CD14-positive monocyte (primary cell): ENCODE measurements at regions not wholly inside any gene's neighbourhood (a gene's known extent, or its start where the extent isn't known, plus 50 kb on each side); places are given as distances from the start of the nearest gene placed in this dataset.

Experiments used
- DNase-seq, 3 donors: peaks; one replicate each; pipeline ENCODE4 v3.0.0-alpha.2; 2011 to 2022
- H2AFZ ChIP-seq: 2 replicates; pipeline ENCODE4 v1.6.0; 2012; ENCODE audit warnings: mild to moderate bottlenecking, low read depth, low read length, inconsistent platforms; ENCODE audit not compliant: insufficient read depth, poor library complexity, severe bottlenecking
- H3K27ac ChIP-seq, 2 donors: 1 replicate in 1 of 2; 2 replicates in 1 of 2; pipeline ENCODE4 v1.5.1; 2012 to 2013; ENCODE audit warnings: low read length in 2 of 2, control low read depth in 1 of 2, inconsistent platforms in 1 of 2, low read depth in 1 of 2, mild to moderate bottlenecking in 1 of 2
- H3K27me3 ChIP-seq, 2 donors: one replicate each; pipeline versions ENCODE4 v1.6.0 to v1.6.1; 2011 to 2013; ENCODE audit warnings: low read length in 2 of 2; ENCODE audit not compliant: control insufficient read depth in 2 of 2, insufficient read depth in 2 of 2
- H3K36me3 ChIP-seq, 2 donors: replicated peaks in 1 of 2; 1 replicate in 1 of 2; 2 replicates in 1 of 2; pipeline versions ENCODE4 v1.5.1 to v1.6.1; 2012 to 2013; ENCODE audit warnings: low read length in 2 of 2, control low read depth in 1 of 2, inconsistent platforms in 1 of 2, mild to moderate bottlenecking in 1 of 2; ENCODE audit not compliant: insufficient read depth in 2 of 2, control insufficient read depth in 1 of 2
- H3K4me1 ChIP-seq, 2 donors: 1 replicate in 1 of 2; 2 replicates in 1 of 2; pipeline versions ENCODE4 v1.5.1 to v1.6.1; 2012 to 2013; ENCODE audit warnings: low read length in 2 of 2, control low read depth in 1 of 2, inconsistent platforms in 1 of 2, mild to moderate bottlenecking in 1 of 2, moderate library complexity in 1 of 2; ENCODE audit not compliant: insufficient read depth in 2 of 2, control insufficient read depth in 1 of 2
- H3K4me2 ChIP-seq: replicated peaks from 2 replicates; pipeline ENCODE3; 2012; ENCODE audit warnings: low read length, moderate library complexity, mild to moderate bottlenecking; ENCODE audit not compliant: poor library complexity, severe bottlenecking; ENCODE audit errors: extremely low read depth
- H3K4me3 ChIP-seq, 3 experiments: fragments of 200-600 bp in 1 of 3; sonication (generic) in 1 of 3; replicated peaks in 1 of 3; 1 replicate in 2 of 3; 2 replicates in 1 of 3; pipeline ENCODE4 v1.5.1; 2011 to 2013; ENCODE audit warnings: low read length in 3 of 3, mild to moderate bottlenecking in 3 of 3, control low read depth in 2 of 3, low read depth in 2 of 3, inconsistent platforms in 1 of 3, moderate library complexity in 1 of 3
- H3K79me2 ChIP-seq: 2 replicates; pipeline ENCODE4 v1.6.0; 2012; ENCODE audit warnings: mild to moderate bottlenecking, control low read depth, inconsistent platforms, low read length, moderate library complexity; ENCODE audit not compliant: insufficient read depth
- H3K9ac ChIP-seq: 2 replicates; pipeline ENCODE4 v1.6.0; 2017; ENCODE audit warnings: low read length, mild to moderate bottlenecking; ENCODE audit not compliant: insufficient read depth, poor library complexity, severe bottlenecking
- H3K9me3 ChIP-seq, 2 donors: replicated peaks in 1 of 2; 1 replicate in 1 of 2; 2 replicates in 1 of 2; pipeline versions ENCODE4 v1.5.1 to v1.6.1; 2012 to 2013; ENCODE audit warnings: low read length in 2 of 2, control low read depth in 1 of 2; ENCODE audit not compliant: control insufficient read depth in 1 of 2, insufficient read depth in 1 of 2
- H4K20me1 ChIP-seq: 2 replicates; pipeline ENCODE4 v1.6.0; 2012; ENCODE audit warnings: mild to moderate bottlenecking, low read length, control low read depth, moderate library complexity; ENCODE audit not compliant: insufficient read depth
- H3K27ac Mint-ChIP-seq, 7 donors: one replicate each; pipeline ENCODE4 v1.8.0; 2020; ENCODE audit warnings: mild to moderate bottlenecking in 7 of 7, mixed read lengths in 7 of 7, moderate library complexity in 6 of 7, inconsistent platforms in 2 of 7
- H3K27me3 Mint-ChIP-seq, 3 donors: one replicate each; pipeline ENCODE4 v1.8.0; 2021 to 2022; ENCODE audit warnings: low read depth in 3 of 3, mild to moderate bottlenecking in 3 of 3, mixed read lengths in 3 of 3, moderate library complexity in 3 of 3, inconsistent platforms in 1 of 3
- H3K36me3 Mint-ChIP-seq, 2 donors: one replicate each; pipeline ENCODE4 v1.8.0; 2020; ENCODE audit warnings: mixed read lengths in 2 of 2, inconsistent platforms in 1 of 2, mild to moderate bottlenecking in 1 of 2
- H3K4me1 Mint-ChIP-seq: one replicate; pipeline ENCODE4 v1.8.0; 2020; ENCODE audit warnings: mild to moderate bottlenecking, mixed read lengths
- H3K4me3 Mint-ChIP-seq, 2 donors: one replicate each; pipeline ENCODE4 v1.8.0; 2020; ENCODE audit warnings: mild to moderate bottlenecking in 2 of 2, mixed read lengths in 2 of 2, moderate library complexity in 1 of 2
- H3K9me3 Mint-ChIP-seq, 7 donors: one replicate each; pipeline ENCODE4 v1.8.0; 2020 to 2022; ENCODE audit warnings: mixed read lengths in 7 of 7, mild to moderate bottlenecking in 6 of 7, moderate library complexity in 6 of 7, inconsistent platforms in 2 of 7
- CTCF ChIP-seq: fragments of 200-600 bp; IDR thresholded peaks from one replicate; pipeline ENCODE4 v1.8.0; 2022; ENCODE audit warnings: antibody characterized with exemption, mild to moderate bottlenecking
- WGBS: methylation state at CpG from one replicate; pipeline ENCODE4 v1.1.5; 2013; ENCODE audit warnings: missing lambda C conversion rate; ENCODE audit not compliant: insufficient coverage; 5-methylcytosine and 5-hydroxymethylcytosine counted together
- intact Hi-C, 2 donors: fragments of 100-400 bp; cut with micrococcal nuclease; formaldehyde crosslinking; loops; one replicate each; pipeline versions ENCODE4 v1.15.0 to v1.15.1; 2023

- Histone ChIP-seq H4K20me1 (no peaks in the 10 kb centered on the region), H3K4me3 (no peak overlapping the region), H3K4me2 (no peak overlapping the region), H3K79me2 (no peaks in the 10 kb centered on the region), H3K4me1 (no peaks in the 10 kb centered on the region), H3K9ac (no peak overlapping the region), H3K27ac (no peak overlapping the region), H3K36me3 (no peaks in the 10 kb centered on the region), H3K9me3 (no peaks in the 10 kb centered on the region), H2AFZ (no peak overlapping the region), H3K27me3 (no peaks in the 10 kb centered on the region)
- intact Hi-C loops, result loop anchor here (5.0 to 10.0 kb wide), 2 partner anchors 124 to 126 kb away; no protein-coding TSS in a partner anchor
- peaks cover 2% of the 10 kb centered on the region for H3K4me1 Mint-ChIP-seq
- H3K27me3 Mint-ChIP-seq, result peaks cover 0 to 4% (median 3%) of the 10 kb centered on the region in 3 donors
- 0% methylated on average over 1 of the region's 6 CpGs for WGBS
- H3K4me3 Mint-ChIP-seq, result no peak overlapping the region
- peak; percentile 63 for TF ChIP-seq CTCF
- H3K36me3 Mint-ChIP-seq, result no peaks in the 10 kb centered on the region
- DNase-seq, result peak; percentile 27 to 54 (median 47)
- no peak overlapping the region for H3K27ac Mint-ChIP-seq
- H3K9me3 Mint-ChIP-seq, result peaks cover 0 to 2% (median 0%) of the 10 kb centered on the region in 7 donors
Observed at GRCh38 chr7:26500749-26501352, 209.2 kb downstream of the SNX10 start.

DNA sequence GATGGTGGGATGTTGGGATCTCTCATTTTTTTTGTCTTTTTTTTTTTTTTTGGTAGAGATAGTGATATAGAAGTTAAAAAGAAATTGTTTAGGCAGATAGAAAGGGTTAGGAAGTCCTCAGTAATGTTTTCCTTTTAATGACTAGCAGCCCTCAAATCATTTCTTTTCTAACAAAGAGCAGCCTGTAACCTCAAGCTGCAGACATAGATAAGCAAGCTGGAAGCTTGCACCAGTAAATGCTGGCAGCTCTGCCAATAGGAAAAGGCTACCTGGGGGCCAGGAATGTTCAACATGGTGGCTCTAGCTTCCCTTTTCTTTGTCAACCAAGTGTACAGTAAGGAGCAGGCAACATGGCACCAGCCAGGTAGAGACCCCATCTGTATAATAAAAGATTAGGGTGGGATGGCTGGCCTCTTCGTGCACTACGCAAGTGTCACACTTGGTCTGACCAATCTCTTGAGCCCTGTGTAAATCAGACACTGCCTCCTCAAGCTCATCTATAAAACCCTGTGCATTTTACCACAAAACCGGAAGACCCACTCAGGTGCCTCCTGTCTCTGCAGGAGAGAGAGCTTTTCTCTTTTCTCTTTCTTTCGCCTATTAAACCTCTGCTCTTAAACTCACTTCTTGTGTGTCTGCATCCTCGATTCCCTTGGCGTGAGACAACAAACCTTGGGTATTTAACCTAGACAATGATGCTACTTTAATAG, 212.9 kb downstream of the SNX10 start:
- no peaks in the 10 kb centered on the region for H3K79me2 ChIP-seq
- H3K27ac ChIP-seq, result no peak overlapping the region
- H3K9me3 ChIP-seq, result no peaks in the 10 kb centered on the region
- H3K27me3 ChIP-seq, result no peaks in the 10 kb centered on the region
- Mint-ChIP-seq H3K27ac (no peak overlapping the region), H3K4me3 (no peak overlapping the region), H3K9me3 (peaks cover 0 to 2% (median 0%) of the 10 kb centered on the region in 7 donors), H3K4me1 (peaks cover 2% of the 10 kb centered on the region), H3K36me3 (no peaks in the 10 kb centered on the region), H3K27me3 (peaks cover 3 to 5% (median 4%) of the 10 kb centered on the region in 3 donors)
- intact Hi-C loops, result loop anchor here (5.0 to 10.0 kb wide), 2 partner anchors 127 to 130 kb away; no protein-coding TSS in a partner anchor
- no peak for DNase-seq
- H3K4me3 ChIP-seq, result no peak overlapping the region
- H4K20me1 ChIP-seq, result no peaks in the 10 kb centered on the region
- H3K36me3 ChIP-seq, result no peaks in the 10 kb centered on the region
- TF ChIP-seq CTCF, result no peak
- 67% methylated on average over 1 of the region's 6 CpGs for WGBS
- no peak overlapping the region for H3K4me2 ChIP-seq
- no peak overlapping the region for H3K9ac ChIP-seq
- H2AFZ ChIP-seq, result no peak overlapping the region
- no peaks in the 10 kb centered on the region for H3K4me1 ChIP-seq
